ENCODE measurements at regions not wholly inside any gene's neighbourhood (a gene's known extent, or its start where the extent isn't known, plus 50 kb on each side); places are given as distances from the start of the nearest gene placed in this dataset.
A peak's percentile ranks its signal among the peaks of the same experiment; 100 is the strongest.
"Not testable (repeated sequence)": the region's sequence is repeated elsewhere in the genome, so short reads cannot be mapped to it uniquely, and the experiment has no call there.

GRCh38 chr12:4151362-4152121, 122.0 kb upstream of the CCND2 start:
- Histone ChIP-seq H3K9me3 (ENCODE audit: low read length) (no peaks in the 10 kb centered on the region), H2AFZ (ENCODE audit: low read length) (no peak overlapping the region), H3K4me3 (ENCODE audit: low read depth, low read length, poor library complexity, severe bottlenecking) (no peak overlapping the region), H3K79me2 (ENCODE audit: insufficient read depth, low read depth, low read length) (no peaks in the 10 kb centered on the region), H3K36me3 (ENCODE audit: insufficient read depth, low read length) (no peaks in the 10 kb centered on the region), H3K9me2 (ENCODE audit: insufficient read depth, low read length) (no peaks in the 10 kb centered on the region), H4K20me1 (ENCODE audit: insufficient read depth, low read length) (no peaks in the 10 kb centered on the region), H3K4me2 (ENCODE audit: low read length) (peak overlapping the region; percentile 36), H3K4me1 (ENCODE audit: insufficient read depth, low read length, poor library complexity, severe bottlenecking) (peaks cover 56% of the 10 kb centered on the region), H3K27ac (ENCODE audit: low read depth, low read length, poor library complexity, severe bottlenecking) (no peak overlapping the region)
- no TSS peak for BruUV-seq (replicated peaks)
- TF ChIP-seq CTCF (conservative IDR thresholded peaks at IDR 0.05; ENCODE audit: low read length): no peak
- no peak for TF ChIP-seq EZH2phosphoT487 (IDR thresholded peaks at IDR 0.05; ENCODE audit: borderline replicate concordance, low read depth, low read length)
- ChIA-PET POLR2A (interaction anchor here (0.8 kb wide), 1 partner anchor 10 kb away, joined by 5 read pairs; no protein-coding TSS in a partner anchor), CTCF (ENCODE audit: unreplicated experiment) (no interaction called here)
- intact Hi-C loops (cut with micrococcal nuclease; ENCODE audit: unreplicated experiment): no loop called here
- peak; percentile 44 for DNase-seq (ENCODE audit: low spot score)

- H4K20me1 ChIP-seq (ENCODE audit: insufficient read depth, low read length); H3K9me3 ChIP-seq (ENCODE audit: low read length); CTCF ChIA-PET (ENCODE audit: unreplicated experiment); H3K9me2 ChIP-seq (ENCODE audit: insufficient read depth, low read length); H2AFZ ChIP-seq (ENCODE audit: low read length); H3K27ac ChIP-seq (ENCODE audit: low read depth, low read length, poor library complexity, severe bottlenecking); POLR2A ChIA-PET; H3K4me3 ChIP-seq (ENCODE audit: low read depth, low read length, poor library complexity, severe bottlenecking); H3K36me3 ChIP-seq (ENCODE audit: insufficient read depth, low read length); H3K4me2 ChIP-seq (ENCODE audit: low read length); H3K79me2 ChIP-seq (ENCODE audit: insufficient read depth, low read depth, low read length); DNase-seq (ENCODE audit: low spot score); BruUV-seq (replicated peaks); intact Hi-C loops (cut with micrococcal nuclease; ENCODE audit: unreplicated experiment): not testable (repeated sequence)
- peaks cover 56% of the 10 kb centered on the region for H3K4me1 ChIP-seq (ENCODE audit: insufficient read depth, low read length, poor library complexity, severe bottlenecking)
Measured at GRCh38 chr12:4150355-4150754, 123.2 kb upstream of the CCND2 start.

GRCh38 chr12:4148418-4149056, 125.0 kb upstream of the CCND2 start:
- H3K4me3 ChIP-seq (ENCODE audit: low read depth, low read length, poor library complexity, severe bottlenecking): no peak overlapping the region
- TF ChIP-seq CTCF (conservative IDR thresholded peaks at IDR 0.05; ENCODE audit: low read length) (no peak), EZH2phosphoT487 (IDR thresholded peaks at IDR 0.05; ENCODE audit: borderline replicate concordance, low read depth, low read length) (no peak)
- CTCF ChIA-PET (ENCODE audit: unreplicated experiment): interaction anchor here (0.5 kb wide), 1 partner anchor 54 kb away, joined by 3 read pairs; no protein-coding TSS in a partner anchor
- no peak overlapping the region for H3K27ac ChIP-seq (ENCODE audit: low read depth, low read length, poor library complexity, severe bottlenecking)
- BruUV-seq (replicated peaks): no TSS peak
- intact Hi-C loops (cut with micrococcal nuclease; ENCODE audit: unreplicated experiment): no loop called here
- H3K4me1 ChIP-seq (ENCODE audit: insufficient read depth, low read length, poor library complexity, severe bottlenecking): peaks cover 48% of the 10 kb centered on the region
- POLR2A ChIA-PET: interaction anchor here (0.5 to 0.6 kb wide), 2 partner anchors 175 to 331 kb away, joined by 3 to 6 read pairs; no protein-coding TSS in a partner anchor
- peak overlapping the region; percentile 2; the same call in 1 of the 2 replicates for H3K4me2 ChIP-seq (ENCODE audit: low read length)
- no peaks in the 10 kb centered on the region for H3K79me2 ChIP-seq (ENCODE audit: insufficient read depth, low read depth, low read length)
- no peaks in the 10 kb centered on the region for H3K36me3 ChIP-seq (ENCODE audit: insufficient read depth, low read length)
- peak; percentile 71 for DNase-seq (ENCODE audit: low spot score)
- no peaks in the 10 kb centered on the region for H4K20me1 ChIP-seq (ENCODE audit: insufficient read depth, low read length)
- H3K9me3 ChIP-seq (ENCODE audit: low read length): no peaks in the 10 kb centered on the region
- no peak overlapping the region for H2AFZ ChIP-seq (ENCODE audit: low read length)
- H3K9me2 ChIP-seq (ENCODE audit: insufficient read depth, low read length): no peaks in the 10 kb centered on the region
